ENCODE measurements at regions not wholly inside any gene's neighbourhood (a gene's known extent, or its start where the extent isn't known, plus 50 kb on each side); places are given as distances from the start of the nearest gene placed in this dataset.
"Not testable (repeated sequence)": the region's sequence is repeated elsewhere in the genome, so short reads cannot be mapped to it uniquely, and the experiment has no call there.

DNA sequence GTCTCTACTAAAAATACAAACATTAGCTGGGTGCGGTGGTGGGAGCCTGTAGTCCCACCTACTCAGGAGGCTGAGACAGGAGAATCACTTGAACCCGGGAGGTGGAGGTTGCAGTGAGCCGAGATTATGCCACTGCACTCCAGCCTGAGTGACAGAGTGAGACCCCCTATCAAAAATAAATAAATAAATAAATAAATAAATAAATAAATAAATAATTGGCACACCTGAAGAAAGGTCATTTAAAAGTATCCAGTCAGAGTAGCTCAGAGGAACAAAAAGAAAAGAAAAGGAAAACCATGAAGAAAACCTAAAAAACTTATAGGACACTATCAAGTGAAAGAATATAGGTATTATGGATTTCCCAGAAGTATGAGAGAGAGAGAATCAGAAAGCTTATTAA is 330.1 kb upstream of the AR start:
- not testable (repeated sequence) for DNase-seq (ENCODE audit: low spot score); FAIRE-seq

DNA sequence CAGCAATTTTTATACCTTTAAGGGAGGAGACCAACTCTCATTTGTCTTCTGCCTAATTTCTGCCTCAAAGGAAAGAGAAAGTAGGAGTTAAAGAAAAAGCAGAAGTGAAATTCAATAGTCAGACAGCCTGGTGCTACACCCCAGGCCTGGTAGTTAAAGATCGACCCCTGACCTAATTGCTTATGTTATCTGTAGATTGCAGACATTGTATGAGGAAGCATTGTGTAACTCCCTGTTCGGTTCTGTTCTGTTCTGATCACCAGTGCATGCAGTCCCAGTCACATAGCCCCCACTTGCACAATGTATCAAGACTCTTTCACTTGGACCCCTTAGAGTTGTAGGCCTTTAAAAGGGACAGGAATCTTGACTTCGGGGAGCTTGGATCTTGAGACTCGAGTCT is 335.9 kb upstream of the AR start:
- DNase-seq (ENCODE audit: low spot score): no peak
- no peak for FAIRE-seq

DNA sequence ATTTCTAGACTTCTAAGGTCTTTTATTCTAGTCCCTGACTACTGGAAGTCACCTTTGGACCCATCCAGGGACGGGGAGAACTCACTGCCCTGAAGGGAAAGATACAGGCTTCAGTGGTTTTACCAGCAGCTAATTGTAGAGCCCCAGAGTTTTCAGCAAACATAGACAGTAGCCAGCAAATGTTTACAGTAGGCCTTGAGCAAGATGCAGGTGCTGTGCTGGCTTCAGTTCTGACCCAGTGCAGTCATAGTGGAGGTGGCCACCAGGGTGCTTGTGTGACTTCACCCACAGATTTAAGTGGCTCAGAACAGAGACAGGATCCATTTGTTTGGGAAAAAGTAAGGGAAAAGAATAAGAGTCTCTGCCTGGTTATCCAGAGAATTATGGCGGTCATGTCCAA is 384.4 kb upstream of the AR start:
- no peak for FAIRE-seq

DNA sequence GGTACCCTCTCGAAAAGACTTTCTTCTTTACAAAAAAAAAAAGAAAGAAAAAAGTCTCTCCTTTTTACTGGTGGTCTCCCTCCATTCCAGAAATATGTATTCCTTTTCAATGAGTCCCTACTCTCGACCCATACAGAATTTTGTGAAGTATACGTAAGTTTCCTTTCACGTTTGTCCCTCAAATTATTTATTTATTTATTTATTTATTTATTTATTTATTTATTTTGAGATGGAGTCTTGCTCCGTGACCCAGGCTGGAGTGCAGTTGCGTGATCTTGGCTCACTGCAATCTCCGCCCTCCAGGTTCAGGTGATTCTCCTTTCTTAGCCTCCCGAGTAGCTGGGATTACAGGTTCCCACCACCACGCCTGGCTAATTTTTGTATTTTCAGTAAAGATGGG is 429.2 kb upstream of the AR start:
- no peak for DNase-seq (ENCODE audit: low spot score)
- FAIRE-seq: no peak

More for the DNA sequence above, 384.4 kb upstream of the AR start:
- no peak for DNase-seq (ENCODE audit: low spot score)

DNA sequence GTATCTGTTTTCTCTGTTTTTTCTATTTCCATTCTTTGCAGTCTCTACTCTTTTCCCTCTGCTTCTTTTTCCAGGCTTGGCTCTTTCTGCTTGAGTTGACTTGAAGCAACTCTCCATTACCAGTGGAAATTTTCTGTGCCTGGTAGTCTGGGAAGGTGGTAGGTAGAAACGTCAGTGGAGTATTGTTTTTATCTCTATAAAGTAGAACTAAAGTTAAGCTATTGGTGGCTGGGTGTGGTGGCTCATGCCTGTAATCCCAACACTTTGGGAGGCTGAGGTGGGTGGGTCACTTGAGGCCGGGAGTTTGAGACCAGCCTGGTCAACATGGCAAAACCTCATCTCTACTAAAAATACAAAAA is 438.1 kb upstream of the AR start:
- DNase-seq (ENCODE audit: low spot score) (no peak), FAIRE-seq (no peak)

DNA sequence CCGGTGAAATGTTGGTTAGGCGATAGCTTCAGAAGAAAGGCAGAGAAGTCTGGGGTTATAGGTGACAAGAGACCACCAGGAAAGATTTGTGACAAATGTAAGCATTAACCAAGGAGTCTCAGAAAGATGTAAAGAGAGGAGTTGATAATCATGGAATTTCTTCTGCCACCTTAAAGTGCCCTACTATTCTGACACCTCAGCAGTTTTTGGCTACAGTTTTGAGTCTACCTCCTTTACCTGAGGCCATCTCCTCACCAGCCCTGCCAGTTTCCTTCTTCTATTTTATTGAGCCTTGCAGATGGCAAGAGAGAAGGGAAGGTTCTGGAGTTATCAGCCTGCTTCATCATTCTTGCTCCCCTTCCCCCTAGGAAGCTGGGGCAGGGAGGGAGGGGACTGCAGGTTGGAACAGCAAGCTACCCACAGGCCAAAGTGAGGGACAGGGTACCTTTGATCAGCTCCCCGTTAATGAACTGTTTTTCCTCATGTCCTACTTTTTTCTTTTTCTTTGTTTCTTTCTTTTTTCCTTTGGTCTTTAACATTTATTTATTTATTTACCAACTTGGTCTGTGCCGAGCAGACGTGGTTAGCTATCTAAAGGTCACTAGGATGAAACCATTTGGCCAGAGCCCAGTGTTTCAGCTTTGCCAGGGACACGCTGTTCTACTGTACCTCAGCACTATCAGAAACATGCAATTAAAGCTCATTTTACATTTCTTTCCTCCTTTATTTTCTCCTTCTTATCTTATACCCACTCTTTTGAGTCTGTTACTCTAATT is 438.7 kb upstream of the AR start:
- FAIRE-seq (no peak), DNase-seq (ENCODE audit: low spot score) (no peak)

DNA sequence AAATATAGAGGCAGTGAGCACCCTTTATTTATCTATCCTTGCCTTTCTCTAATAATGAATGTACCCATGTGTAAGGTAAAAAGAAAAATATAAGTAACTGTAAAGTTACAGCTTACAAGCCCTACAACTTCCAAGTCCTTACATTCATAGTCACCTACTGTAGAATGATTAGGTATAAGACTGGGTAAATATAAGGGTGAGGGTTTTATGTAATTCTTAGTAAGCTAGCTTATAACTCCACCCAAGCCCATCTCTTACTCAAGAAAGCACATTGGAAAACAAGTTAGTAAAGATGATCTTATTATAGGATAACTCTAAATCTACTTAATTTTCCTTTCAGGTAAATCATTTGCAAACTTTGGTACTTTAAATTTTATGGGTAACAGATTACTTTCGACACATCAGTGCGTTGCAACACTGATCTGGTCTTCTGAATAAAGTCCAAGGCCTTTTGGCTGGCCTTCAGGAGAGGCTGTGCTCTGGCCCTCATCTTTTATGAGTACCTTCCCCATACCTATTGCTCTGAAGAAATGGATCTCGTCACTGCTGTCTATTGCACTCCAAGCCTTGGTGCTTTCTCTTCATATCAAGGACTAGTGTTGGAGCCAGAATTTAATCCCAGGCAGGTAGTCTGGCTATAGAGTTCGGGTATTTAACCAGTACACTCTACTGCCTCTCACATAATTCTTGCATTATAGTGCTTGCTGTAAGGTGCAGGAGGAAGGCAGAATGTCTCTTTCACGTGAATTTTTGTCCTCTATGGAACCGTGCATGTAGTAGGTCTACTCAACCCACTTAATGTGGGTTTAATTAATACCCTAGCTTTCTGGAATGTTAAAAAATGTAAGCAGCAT is 443.6 kb upstream of the AR start:
- DNase-seq (ENCODE audit: low spot score) (no peak), FAIRE-seq (no peak)

DNA sequence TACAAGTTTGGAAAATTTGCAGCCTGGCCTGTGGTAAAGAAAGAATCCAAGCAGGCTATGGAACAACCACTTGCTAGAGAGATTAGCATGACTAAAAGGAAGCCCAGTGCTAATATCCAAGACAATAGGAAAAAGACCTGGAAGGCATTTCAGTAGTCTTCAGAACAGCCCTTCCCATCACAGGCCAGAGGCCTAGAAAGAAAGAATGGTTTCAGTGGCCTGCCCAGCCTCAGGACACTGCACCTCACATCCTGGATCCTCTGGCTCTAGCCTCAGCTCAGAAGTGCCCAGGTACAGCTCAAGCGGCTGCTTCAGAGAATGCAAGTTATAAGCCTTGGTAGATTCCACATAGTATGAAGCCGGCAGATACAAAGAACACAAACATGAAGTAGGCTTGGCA is 449.8 kb upstream of the AR start:
- DNase-seq (ENCODE audit: low spot score) (no peak), FAIRE-seq (no peak)

DNA sequence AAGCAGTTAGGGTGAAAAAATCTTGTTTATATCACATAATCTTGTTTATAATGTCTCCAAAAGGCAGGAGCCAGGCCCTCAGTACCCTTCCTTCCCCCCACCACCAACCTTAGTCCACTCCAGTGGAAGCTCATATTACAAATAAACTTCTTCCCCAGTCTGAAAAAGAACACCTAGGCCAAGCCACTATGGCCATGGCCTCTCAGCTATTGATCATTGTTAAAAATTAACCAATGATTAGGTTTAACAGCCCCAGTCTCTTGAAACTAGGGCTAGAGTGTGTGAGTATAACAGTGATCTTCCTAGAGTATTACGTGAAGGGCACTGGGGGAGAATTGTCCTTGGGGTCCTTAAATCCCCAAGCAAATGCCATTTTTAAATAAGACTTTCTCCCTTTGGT is 411.9 kb upstream of the EDA2R start:
- no peak for FAIRE-seq
- DNase-seq (ENCODE audit: low spot score): no peak

DNA sequence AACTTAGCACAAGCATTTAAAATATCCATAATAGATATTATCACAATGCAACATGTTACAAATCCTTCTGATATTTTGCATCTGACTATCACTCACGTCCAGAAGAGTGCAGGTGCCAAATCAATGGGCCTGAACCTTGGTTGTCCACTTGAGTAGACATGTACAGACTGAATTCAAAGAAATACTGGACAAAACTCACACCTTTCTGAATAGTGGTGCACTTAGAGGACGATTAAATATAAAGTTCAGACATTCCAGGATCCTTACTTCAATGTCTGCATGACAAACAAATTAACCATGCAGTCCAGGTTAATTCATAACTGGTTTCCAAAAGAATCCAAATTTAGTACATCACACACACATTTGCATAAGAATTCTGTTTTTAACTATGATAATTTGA is 406.0 kb upstream of the EDA2R start:
- FAIRE-seq (no peak), DNase-seq (ENCODE audit: low spot score) (no peak)

DNA sequence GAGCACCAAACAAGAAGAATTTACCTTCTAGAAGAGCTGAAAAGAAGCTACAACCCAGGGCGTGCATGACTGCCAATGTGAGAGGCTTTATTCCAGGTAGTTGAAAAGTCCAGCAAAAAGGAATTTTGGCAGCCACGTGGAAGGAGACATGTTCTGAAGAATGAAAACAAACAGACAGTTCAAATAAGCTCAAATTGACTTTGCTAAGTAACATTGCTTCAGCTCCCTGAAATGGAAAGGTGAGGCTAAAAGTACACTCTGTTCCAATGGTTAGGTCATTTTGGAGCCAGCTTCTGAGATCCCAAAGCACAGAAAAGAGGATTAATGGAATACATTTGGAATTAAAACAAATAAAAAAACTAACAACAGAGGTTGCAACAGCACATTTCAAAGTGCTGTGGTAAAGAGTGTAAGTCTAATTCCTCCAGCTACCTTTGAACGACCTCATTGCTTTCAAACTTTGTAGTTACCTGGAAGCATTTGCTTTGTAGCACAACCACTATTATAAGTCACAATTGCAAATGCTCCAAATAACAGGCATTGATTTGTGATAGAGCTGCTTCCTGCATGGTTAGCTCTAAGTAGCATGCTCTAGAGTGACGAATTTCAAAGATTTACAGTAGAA is 405.3 kb upstream of the EDA2R start:
- DNase-seq (ENCODE audit: low spot score) (no peak), FAIRE-seq (no peak)

DNA sequence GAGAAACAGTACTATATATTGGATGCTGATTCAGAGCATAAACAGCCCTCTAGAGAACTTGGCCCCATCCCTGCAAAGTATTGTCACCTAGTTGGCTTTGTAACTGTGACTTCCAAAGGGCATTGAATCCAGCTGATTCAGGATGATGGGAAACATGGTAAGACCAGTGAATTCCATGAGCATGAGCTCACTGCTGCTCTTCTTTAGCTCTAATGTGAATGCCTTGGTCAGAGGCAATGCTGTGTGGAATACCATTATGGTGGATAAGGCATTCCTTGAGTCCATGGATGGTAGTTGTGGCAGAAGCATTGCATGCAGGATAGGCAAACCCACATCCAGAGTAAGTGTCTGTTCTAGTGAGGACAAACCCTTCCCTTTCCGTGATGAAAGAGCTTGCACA is 365.6 kb upstream of the EDA2R start:
- FAIRE-seq (no peak), DNase-seq (ENCODE audit: low spot score) (no peak)

DNA sequence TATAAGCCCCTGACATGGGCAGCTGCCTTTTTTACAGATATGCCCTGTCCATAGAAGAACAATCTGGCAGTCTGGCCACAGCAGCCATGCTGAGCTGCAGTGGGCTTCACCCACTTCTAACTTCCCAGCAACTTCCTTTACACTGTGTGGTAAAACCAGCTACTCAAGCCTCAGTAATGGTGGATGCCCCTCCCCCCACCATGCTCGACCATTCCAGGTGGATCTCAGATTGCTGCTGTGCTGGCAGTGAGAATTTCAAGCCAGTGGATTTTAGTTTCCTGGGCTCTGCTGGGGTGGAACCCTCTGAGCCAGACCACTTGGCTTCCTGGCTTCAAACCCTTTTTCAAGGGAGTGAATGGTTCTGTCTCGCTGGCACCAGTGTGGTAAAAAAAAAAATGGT is 355.9 kb upstream of the EDA2R start:
- FAIRE-seq (no peak), DNase-seq (ENCODE audit: low spot score) (no peak)

DNA sequence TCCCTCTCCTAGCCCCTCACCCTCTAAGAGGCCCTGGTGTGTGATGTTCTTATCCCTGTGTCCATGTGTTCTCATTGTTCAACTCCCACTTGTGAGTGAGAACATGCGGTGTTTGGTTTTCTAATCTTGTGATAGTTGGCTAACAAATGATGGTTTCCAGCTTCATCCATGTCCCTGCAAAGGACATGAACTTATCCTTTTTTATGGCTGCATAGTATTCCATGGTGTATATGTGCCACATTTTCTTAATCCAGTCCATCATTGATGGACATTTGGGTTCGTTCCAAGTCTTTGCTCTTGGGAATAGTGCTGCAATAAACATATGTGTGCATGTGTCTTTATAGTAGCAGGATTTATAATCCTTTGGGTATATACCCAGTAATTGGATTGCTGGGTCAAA is 353.2 kb upstream of the EDA2R start:
- not testable (repeated sequence) for DNase-seq (ENCODE audit: low spot score); FAIRE-seq

DNA sequence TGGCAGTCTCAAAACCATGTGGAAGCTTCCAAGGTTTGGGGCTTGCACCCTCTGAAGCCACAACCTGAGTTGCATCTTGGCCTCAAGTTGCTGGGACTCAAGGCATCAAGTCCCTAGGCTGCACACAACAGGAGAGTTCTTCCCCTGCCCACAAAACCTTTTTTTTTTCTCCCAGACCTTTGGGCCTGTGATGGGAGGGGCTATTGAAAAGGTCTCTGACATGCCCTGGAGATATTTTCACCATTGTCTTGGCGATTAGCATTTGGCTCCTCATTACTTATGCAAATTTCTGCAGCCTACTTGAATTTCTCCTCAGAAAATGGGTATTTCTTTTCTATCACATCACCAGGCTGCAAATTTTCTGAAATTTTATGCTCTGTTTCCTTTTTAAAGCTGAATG is 349.5 kb upstream of the EDA2R start:
- FAIRE-seq (no peak), DNase-seq (ENCODE audit: low spot score) (no peak)

DNA sequence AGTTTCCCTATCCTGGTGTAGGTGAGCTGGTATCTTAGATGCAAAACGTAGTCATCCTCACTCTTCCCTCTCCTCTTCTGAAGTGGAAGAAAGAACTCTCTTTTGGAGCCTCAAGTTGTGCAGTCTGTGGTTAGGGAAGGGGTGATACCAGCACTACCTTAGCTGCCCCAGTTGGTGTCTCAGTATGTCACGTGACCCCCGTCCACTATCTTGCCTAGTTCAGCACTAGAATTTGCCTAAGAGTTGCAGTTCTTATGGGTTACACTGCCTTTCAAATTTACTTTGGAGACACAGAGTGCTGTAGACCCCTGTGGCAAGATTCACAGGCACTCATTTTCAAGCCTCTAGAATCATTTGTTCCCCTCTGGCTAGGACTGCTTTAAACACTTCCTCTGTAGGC is 322.8 kb upstream of the EDA2R start:
- FAIRE-seq: no peak
- no peak for DNase-seq (ENCODE audit: low spot score)

DNA sequence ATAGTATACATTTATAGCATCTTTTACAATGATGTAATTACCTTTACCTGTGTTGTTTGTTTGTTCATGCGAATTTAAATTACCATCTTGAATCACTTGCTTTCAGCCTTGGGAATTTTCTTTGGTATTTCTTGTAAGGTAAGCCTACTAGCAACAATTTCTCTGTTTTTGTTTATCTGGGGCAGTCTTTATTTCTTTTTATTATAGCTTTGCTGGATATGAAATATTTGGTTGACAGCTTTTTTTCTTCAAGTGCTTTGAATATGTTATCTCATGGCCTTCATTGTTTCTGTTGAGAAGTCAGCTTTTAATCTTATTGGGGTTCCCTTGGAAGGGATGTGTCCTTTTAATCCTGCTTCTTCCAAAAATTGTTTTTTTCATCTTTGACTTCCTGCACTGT is 292.8 kb upstream of the EDA2R start:
- no peak for DNase-seq (ENCODE audit: low spot score)
- no peak for FAIRE-seq

DNA sequence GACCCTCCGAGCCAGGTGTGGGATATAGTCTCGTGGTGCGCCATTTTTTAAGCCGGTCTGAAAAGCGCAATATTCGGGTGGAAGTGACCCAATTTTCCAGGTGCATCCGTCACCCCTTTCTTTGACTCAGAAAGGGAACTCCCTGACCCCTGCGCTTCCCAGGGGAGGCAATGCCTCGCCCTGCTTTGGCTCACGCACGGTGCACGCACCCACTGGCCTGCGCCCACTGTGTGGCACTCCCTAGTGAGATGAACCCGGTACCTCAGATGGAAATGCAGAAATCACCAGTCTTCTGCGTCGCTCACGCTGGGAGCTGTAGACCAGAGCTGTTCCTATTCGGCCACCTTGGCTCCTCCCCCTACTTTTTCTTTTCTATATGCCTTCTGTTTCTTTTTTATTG is 291.6 kb upstream of the EDA2R start:
- FAIRE-seq; DNase-seq (ENCODE audit: low spot score): not testable (repeated sequence)

DNA sequence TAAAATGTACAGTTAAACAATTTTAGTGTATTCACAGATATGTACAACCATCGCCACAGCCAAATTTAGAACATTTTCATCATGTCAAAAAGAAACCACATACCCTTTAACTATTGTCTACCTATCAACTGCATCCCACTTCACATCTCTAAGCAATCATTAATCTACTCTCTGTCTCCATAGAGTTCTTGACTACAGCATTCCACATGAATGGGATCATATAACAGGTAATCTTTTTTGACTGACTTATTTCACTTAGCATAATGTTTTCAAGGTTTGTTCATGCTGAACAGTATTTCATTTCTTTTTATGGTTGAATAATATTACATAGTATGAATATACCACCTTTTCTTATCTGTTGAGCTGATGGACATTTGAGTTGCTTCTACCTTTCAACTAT is 281.4 kb upstream of the EDA2R start:
- DNase-seq (ENCODE audit: low spot score) (no peak), FAIRE-seq (no peak)

DNA sequence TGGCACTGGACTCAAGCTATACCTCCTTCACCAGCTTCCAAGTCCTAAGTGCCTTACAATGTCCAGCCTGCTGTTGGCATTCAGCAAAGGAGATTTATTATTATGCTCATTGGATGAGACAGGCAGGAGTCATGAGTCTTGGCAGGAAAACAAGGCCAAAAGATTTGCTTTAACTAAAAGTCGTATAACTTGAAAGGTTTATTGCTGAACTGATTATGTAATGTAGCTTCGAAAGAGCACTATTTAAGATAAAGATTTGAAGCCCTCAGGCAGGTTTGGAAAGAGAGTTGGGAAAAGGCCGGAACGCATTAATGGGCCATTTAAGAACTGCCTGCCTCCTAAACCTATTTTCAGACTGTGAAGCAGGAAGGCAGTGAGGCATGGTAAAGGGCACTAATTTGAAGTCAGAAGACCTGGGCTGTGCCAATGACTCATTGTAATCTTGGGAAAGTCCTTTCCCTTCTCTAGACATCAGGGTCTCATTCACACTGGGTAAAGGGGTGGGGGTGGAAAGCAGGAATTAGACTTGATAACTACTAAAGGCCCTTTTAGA is 280.5 kb upstream of the EDA2R start:
- DNase-seq (ENCODE audit: low spot score): no peak
- FAIRE-seq: no peak

DNA sequence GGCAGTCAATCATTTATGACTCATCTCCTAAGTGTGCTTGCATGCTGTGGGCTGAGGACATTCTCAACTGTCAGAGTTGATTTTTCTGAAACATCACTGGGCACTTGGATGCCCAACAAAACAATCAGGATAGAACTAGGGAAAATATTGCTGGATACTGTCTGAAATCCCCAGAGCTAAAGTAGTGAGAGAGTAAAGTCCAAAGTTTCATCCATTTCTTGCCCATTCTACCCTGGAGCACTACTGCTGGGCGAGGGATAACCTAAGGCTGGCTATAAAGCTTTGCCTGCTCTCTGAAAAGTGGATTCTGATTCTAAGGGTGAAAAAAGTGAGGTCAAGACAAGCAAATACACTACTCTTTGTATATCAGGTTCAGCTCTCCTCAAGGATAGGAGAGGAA is 279.6 kb upstream of the EDA2R start:
- no peak for FAIRE-seq

DNA sequence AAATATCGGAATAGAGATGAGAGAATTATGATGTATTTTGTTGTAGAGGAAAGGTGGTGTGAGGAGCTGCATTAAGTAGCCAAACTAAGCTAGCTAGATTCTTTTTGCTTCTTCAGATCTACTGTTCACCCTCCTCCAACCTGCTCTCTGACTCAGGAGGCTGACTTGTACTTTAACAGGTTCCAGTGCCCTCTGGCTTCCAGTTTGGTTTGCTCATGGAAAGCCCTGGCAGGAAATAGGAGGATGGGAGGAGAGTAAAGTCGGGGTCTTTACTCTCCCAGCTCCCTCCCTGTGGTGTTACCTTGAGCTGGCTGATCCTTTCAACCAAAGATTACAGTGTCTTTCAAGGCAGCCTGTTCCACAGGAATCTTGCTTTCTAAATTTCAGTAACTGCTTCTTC is 277.0 kb upstream of the EDA2R start:
- FAIRE-seq (no peak), DNase-seq (ENCODE audit: low spot score) (no peak)

More for the DNA sequence above, 279.6 kb upstream of the EDA2R start:
- no peak for DNase-seq (ENCODE audit: low spot score)

Data from urothelium cell line (cell line).